HEK293T (cell line): ENCODE measurements at regions not wholly inside any gene's neighbourhood (a gene's known extent, or its start where the extent isn't known, plus 50 kb on each side); places are given as distances from the start of the nearest gene placed in this dataset.

Experiments used
- CTCF ChIA-PET: fragments of 350-600 bp; formaldehyde crosslinking; extraction: SDS; loops from one replicate; lab custom pipeline; 2021; ENCODE audit warnings: antibody characterized with exemption, inconsistent platforms; lab: Yijun Ruan, JAX
- POLR2A ChIA-PET: fragments of 350-600 bp; formaldehyde crosslinking; extraction: SDS; loops from one replicate; lab custom pipeline; 2020; ENCODE audit warnings: antibody characterized with exemption, inconsistent platforms; lab: Yijun Ruan, JAX
- DNase-seq: peaks from one replicate; pipeline ENCODE4 v3.0.0; 2012; ENCODE audit warnings: mixed read lengths; ENCODE audit errors: extremely low spot score
- ARNT ChIP-seq: fragments of 450-650 bp; IDR thresholded peaks from 2 replicates; pipeline ENCODE4 v1.6.1; 2017; ENCODE audit warnings: mild to moderate bottlenecking
- BHLHE40 ChIP-seq: fragments of 450-650 bp; IDR thresholded peaks from 2 replicates; pipeline ENCODE4 v1.6.1; 2016; ENCODE audit warnings: mild to moderate bottlenecking, moderate library complexity, borderline replicate concordance
- CTBP1 ChIP-seq: fragments of 450-650 bp; IDR thresholded peaks from 2 replicates; pipeline ENCODE4 v1.6.1; 2016; ENCODE audit warnings: borderline replicate concordance
- ELF4 ChIP-seq: fragments of 450-650 bp; IDR thresholded peaks from 2 replicates; pipeline ENCODE4 v1.6.1; 2017; ENCODE audit warnings: antibody characterized with exemption
- FOXA1 ChIP-seq: fragments of 450-650 bp; IDR thresholded peaks from 2 replicates; pipeline ENCODE4 v1.6.1; 2016; ENCODE audit warnings: mild to moderate bottlenecking
- FOXK2 ChIP-seq: fragments of 450-650 bp; IDR thresholded peaks from 2 replicates; pipeline ENCODE4 v1.6.1; 2016; ENCODE audit warnings: mild to moderate bottlenecking
- FOXM1 ChIP-seq: fragments of 450-650 bp; IDR thresholded peaks from 2 replicates; pipeline ENCODE4 v1.6.1; 2017; ENCODE audit warnings: mild to moderate bottlenecking, borderline replicate concordance
- HDGF ChIP-seq: fragments of 450-650 bp; IDR thresholded peaks from 2 replicates; pipeline ENCODE4 v1.6.1; 2017; ENCODE audit warnings: antibody characterized with exemption, borderline replicate concordance
- L3MBTL2 ChIP-seq: fragments of 450-650 bp; conservative IDR thresholded peaks from 2 replicates; pipeline ENCODE4 v1.6.1; 2016; ENCODE audit warnings: mild to moderate bottlenecking
- LEF1 ChIP-seq: fragments of 450-650 bp; IDR thresholded peaks from 2 replicates; pipeline ENCODE4 v1.6.1; 2017; ENCODE audit warnings: mild to moderate bottlenecking, borderline replicate concordance
- NFRKB ChIP-seq: fragments of 450-650 bp; IDR thresholded peaks from 2 replicates; pipeline ENCODE4 v1.6.1; 2016; ENCODE audit warnings: mild to moderate bottlenecking, moderate library complexity
- PKNOX1 ChIP-seq: fragments of 450-650 bp; IDR thresholded peaks from 2 replicates; pipeline ENCODE4 v1.6.1; 2016
- SP1 ChIP-seq: fragments of 450-650 bp; IDR thresholded peaks from 2 replicates; pipeline ENCODE4 v1.6.1; 2017
- SUZ12 ChIP-seq: fragments of 450-650 bp; IDR thresholded peaks from 2 replicates; pipeline ENCODE4 v1.6.1; 2016; ENCODE audit warnings: mild to moderate bottlenecking
- TARDBP ChIP-seq: fragments of 450-650 bp; IDR thresholded peaks from 2 replicates; pipeline ENCODE4 v1.6.1; 2016
- ZNF384 ChIP-seq: fragments of 450-650 bp; IDR thresholded peaks from 2 replicates; pipeline ENCODE4 v1.6.1; 2016

GRCh38 chr10:3853547-3854303, 68.7 kb upstream of the KLF6 start:
- DNase-seq = no peak
- TF ChIP-seq LEF1 (no peak), ARNT (no peak), L3MBTL2 (no peak), NFRKB (no peak), TARDBP (no peak), ZNF384 (no peak), BHLHE40 (no peak), FOXK2 (no peak), SUZ12 (no peak), CTBP1 (no peak), ELF4 (no peak), HDGF (no peak), FOXA1 (no peak), FOXM1 (no peak)
- ChIA-PET POLR2A (interaction anchor here (0.6 to 5.2 kb wide), 11 partner anchors 20 to 205 kb away, joined by 3 to 123 read pairs (median 4); partner anchors contain the start of gene KLF6), CTCF (interaction anchor here (0.6 kb wide), 1 partner anchor 352 kb away, joined by 3 read pairs; no protein-coding TSS in a partner anchor)

- CTCF ChIA-PET = no interaction called here
- TF ChIP-seq CTBP1 (no peak), PKNOX1 (no peak), FOXK2 (no peak), SUZ12 (no peak), NFRKB (no peak), FOXM1 (no peak), ZNF384 (no peak), TARDBP (no peak), LEF1 (no peak), FOXA1 (no peak), HDGF (no peak), ELF4 (no peak), ARNT (no peak)
- DNase-seq = no peak
- POLR2A ChIA-PET = interaction anchor here (0.7 to 5.2 kb wide), 10 partner anchors 19 to 205 kb away, joined by 3 to 123 read pairs (median 4); partner anchors contain the start of gene KLF6
Measured at GRCh38 chr10:3853016-3853415, 68.0 kb upstream of the KLF6 start.

- CTCF ChIA-PET = interaction anchor here (1.0 kb wide), 1 partner anchor 52 kb away, joined by 4 read pairs; no protein-coding TSS in a partner anchor
- DNase-seq = peak; percentile 41
- TF ChIP-seq PKNOX1 (no peak), FOXA1 (no peak), ARNT (no peak)
- POLR2A ChIA-PET = interaction anchor here (0.7 to 5.2 kb wide), 12 partner anchors 19 to 492 kb away, joined by 3 to 123 read pairs (median 4); partner anchors contain the start of gene KLF6
Measured at GRCh38 chr10:3852147-3852904, 67.3 kb upstream of the KLF6 start.

GRCh38 chr10:3850999-3851937, 66.3 kb upstream of the KLF6 start:
- POLR2A ChIA-PET = interaction anchor here (0.8 to 5.2 kb wide), 13 partner anchors 15 to 493 kb away, joined by 3 to 123 read pairs (median 5); partner anchors contain the start of gene KLF6
- CTCF ChIA-PET = interaction anchor here (1.0 kb wide), 1 partner anchor 51 kb away, joined by 4 read pairs; no protein-coding TSS in a partner anchor
- no peak for DNase-seq
- no peak for TF ChIP-seq SP1
- TF ChIP-seq ELF4 = no peak
- no peak for TF ChIP-seq LEF1
- TF ChIP-seq PKNOX1 = no peak
- TF ChIP-seq ARNT = no peak
- no peak for TF ChIP-seq FOXK2
- TF ChIP-seq TARDBP = no peak
- TF ChIP-seq NFRKB = no peak
